Suprapubic skin (tissue), 4 donors: ENCODE measurements at regions not wholly inside any gene's neighbourhood (a gene's known extent, or its start where the extent isn't known, plus 50 kb on each side); places are given as distances from the start of the nearest gene placed in this dataset.

Experiments
- DNase-seq, 2 donors: peaks; one replicate each; pipeline ENCODE4 v3.0.0-alpha.2; 2019; ENCODE audit warnings: low spot score in 2 of 2
- H3K27ac ChIP-seq: fragments of 200-600 bp; sonication (generic); one replicate; pipeline ENCODE4 v1.5.1; 2019
- H3K27me3 ChIP-seq: fragments of 200-600 bp; sonication (generic); one replicate; pipeline ENCODE4 v1.5.1; 2019
- H3K36me3 ChIP-seq: fragments of 200-600 bp; sonication (generic); one replicate; pipeline ENCODE4 v1.5.1; 2019
- H3K4me1 ChIP-seq: fragments of 200-600 bp; sonication (generic); one replicate; pipeline ENCODE4 v1.5.1; 2019
- H3K4me3 ChIP-seq: fragments of 200-600 bp; sonication (generic); one replicate; pipeline ENCODE4 v1.5.1; 2019; ENCODE audit warnings: mild to moderate bottlenecking
- H3K9me3 ChIP-seq: fragments of 200-600 bp; sonication (generic); one replicate; pipeline ENCODE4 v1.5.1; 2019
- EP300 ChIP-seq: sonication (generic); formaldehyde crosslinking; IDR thresholded peaks from one replicate; pipeline ENCODE4 v1.6.1; 2017; ENCODE audit warnings: antibody characterized with exemption
- POLR2A ChIP-seq, 2 donors: fragments of 450-650 bp; IDR thresholded peaks; one replicate each; pipeline ENCODE4 v1.6.1; 2017; ENCODE audit warnings: antibody characterized with exemption in 2 of 2, mild to moderate bottlenecking in 2 of 2, moderate library complexity in 2 of 2
- POLR2AphosphoS5 ChIP-seq, 3 donors: sonication (generic); formaldehyde crosslinking; IDR thresholded peaks; one replicate each; pipeline ENCODE4 v1.6.1; 2017; ENCODE audit warnings: antibody characterized with exemption in 3 of 3
- WGBS: methylation state at CpG from one replicate; pipeline ENCODE4 v1.1.5; 2018; 5-methylcytosine and 5-hydroxymethylcytosine counted together
- TF ChIP-seq, protein P1 (sequence below), 2 donors: fragments of 200-600 bp in 1 of 2; fragments of 450-650 bp in 1 of 2; sonication (generic) in 1 of 2; IDR thresholded peaks; one replicate each; pipeline ENCODE4 v1.5.1; 2016 to 2019; ENCODE audit warnings: antibody characterized with exemption in 2 of 2, mild to moderate bottlenecking in 1 of 2, moderate library complexity in 1 of 2

DNA sequence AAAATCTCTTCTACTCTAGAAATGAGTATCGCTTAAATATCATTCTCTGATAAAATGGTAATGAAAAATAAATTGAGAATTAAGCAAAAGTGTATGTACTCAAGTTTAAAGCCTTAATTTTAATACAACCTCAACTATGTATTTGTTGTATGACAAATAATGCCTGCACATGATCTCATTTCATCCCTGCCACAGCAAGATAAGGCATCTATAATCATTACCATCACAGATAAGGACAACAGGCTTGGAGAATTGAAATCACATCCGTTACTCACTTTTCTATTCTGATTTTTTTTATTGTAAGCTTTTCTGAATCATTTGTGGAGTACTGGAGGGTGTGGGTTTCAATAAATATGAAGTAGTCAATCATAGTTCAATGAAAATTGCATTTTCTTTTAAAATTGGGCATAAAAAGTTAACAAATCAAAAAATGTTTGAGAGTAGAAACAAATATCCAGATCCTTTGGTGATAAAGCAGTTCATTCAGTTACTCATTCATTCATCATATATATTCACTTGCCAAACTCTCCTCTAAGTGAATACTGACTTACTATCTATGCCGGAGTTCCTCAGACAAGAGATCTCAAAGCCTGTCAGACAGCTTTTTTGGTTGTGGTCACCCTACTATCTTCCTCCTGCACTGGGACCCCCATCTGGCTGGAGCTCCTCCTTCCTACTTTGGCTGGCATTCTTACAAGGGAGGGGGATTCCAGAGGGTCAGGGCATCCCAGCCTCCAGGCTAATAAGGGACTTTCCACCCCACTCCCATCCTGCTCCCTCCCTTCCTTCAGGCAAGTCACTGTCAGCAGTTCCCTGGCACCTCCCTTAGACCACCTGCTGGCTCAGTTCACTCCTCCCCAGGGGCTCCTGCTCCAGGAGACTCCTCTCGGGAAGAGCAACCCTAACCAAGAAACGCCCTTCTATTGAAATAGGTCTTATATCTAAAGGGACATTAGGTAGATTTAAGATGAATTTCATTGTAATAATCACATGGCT lies 118.6 kb downstream of the OGFRL1 start:
- Histone ChIP-seq H3K27ac (no peak overlapping the region), H3K4me1 (peaks cover 9% of the 10 kb centered on the region)
- WGBS = 65% methylated on average over 5 of the region's 5 CpGs

DNA sequence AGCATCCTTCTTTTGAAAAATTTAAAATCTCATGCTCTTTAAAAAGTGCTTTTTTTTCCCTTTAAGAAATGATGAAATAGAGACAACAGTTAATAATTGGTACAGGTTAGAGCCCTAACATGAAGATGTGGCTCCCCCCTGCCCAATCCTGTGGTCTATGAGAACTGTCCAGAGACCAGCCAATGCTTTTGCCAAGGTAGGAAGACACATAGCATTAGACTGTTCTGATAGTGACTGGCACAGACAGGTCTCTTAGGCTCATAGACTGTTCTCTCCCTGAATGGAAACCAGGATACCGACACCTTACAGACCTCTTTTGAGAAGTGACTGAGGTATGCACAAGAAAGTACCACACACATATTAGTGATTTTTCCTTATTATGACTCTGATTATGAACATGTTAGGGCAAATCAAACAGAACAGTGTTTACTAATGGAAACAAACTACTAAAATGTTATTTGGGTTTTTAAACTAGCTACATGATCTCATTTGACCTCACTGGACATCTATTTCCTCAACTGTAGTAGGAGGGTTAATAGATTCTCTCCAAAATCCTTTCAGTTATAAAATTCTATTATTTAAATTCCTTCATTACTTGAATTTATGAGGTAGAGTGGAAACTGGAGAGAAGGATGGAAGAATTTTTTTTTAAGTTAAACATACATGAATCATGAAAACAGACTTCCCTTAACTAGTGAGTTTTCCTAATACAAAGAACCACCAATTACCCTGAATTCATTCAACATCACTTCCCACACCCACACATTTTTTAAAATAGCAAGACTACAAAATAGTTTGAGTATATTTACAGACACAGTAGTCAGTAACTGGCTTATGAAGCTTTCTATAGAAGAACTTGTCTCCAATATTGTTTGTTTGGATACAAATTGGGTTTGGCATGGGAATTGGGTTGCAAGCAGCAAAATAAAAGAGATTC lies 120.4 kb downstream of the OGFRL1 start:
- H3K4me1 ChIP-seq = peaks cover 13% of the 10 kb centered on the region
- WGBS = 84% methylated on average over 1 of the region's 1 CpG

More for the DNA sequence above, 118.6 kb downstream of the OGFRL1 start:
- Histone ChIP-seq H3K27me3 (no peaks in the 10 kb centered on the region), H3K4me3 (no peak overlapping the region), H3K9me3 (no peaks in the 10 kb centered on the region), H3K36me3 (no peaks in the 10 kb centered on the region)
- DNase-seq = no peak
- TF ChIP-seq POLR2AphosphoS5 (IDR thresholded peaks at IDR 0.05) (no peak), POLR2A (IDR thresholded peaks at IDR 0.05) (no peak), EP300 (no peak)
- TF ChIP-seq, protein P1, sequence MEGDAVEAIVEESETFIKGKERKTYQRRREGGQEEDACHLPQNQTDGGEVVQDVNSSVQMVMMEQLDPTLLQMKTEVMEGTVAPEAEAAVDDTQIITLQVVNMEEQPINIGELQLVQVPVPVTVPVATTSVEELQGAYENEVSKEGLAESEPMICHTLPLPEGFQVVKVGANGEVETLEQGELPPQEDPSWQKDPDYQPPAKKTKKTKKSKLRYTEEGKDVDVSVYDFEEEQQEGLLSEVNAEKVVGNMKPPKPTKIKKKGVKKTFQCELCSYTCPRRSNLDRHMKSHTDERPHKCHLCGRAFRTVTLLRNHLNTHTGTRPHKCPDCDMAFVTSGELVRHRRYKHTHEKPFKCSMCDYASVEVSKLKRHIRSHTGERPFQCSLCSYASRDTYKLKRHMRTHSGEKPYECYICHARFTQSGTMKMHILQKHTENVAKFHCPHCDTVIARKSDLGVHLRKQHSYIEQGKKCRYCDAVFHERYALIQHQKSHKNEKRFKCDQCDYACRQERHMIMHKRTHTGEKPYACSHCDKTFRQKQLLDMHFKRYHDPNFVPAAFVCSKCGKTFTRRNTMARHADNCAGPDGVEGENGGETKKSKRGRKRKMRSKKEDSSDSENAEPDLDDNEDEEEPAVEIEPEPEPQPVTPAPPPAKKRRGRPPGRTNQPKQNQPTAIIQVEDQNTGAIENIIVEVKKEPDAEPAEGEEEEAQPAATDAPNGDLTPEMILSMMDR (IDR thresholded peaks at IDR 0.05) = no peak

DNA sequence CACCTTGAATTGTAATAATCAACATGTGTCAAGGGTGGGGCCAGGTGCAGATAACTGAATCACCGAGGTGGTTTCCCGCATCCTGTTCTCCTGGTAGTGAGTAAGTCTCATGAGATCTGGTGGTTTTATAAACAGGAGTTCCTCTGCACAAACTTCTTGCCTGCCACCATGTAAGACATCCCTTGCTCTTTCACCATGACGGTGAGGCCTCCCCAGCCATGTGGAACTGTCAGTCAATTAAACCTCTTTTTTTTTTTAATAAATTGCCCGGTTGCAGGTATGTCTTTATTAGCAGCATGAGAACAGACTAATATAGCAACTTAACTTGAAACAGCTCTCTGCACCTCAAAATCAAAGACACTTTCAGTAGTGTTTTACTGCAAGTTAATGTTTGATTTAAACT lies 121.6 kb downstream of the OGFRL1 start:
- Histone ChIP-seq H3K27me3 (no peaks in the 10 kb centered on the region), H3K4me3 (no peak overlapping the region), H3K27ac (no peak overlapping the region), H3K4me1 (peaks cover 13% of the 10 kb centered on the region), H3K36me3 (no peaks in the 10 kb centered on the region), H3K9me3 (no peaks in the 10 kb centered on the region)
- no peak for DNase-seq
- TF ChIP-seq EP300 (no peak), POLR2A (IDR thresholded peaks at IDR 0.05) (no peak), POLR2AphosphoS5 (IDR thresholded peaks at IDR 0.05) (no peak)
- TF ChIP-seq, protein P1 (IDR thresholded peaks at IDR 0.05) = no peak
- 82% methylated on average over 4 of the region's 4 CpGs for WGBS

More for the DNA sequence above, 120.4 kb downstream of the OGFRL1 start:
- TF ChIP-seq POLR2A (IDR thresholded peaks at IDR 0.05) (no peak), EP300 (no peak), POLR2AphosphoS5 (IDR thresholded peaks at IDR 0.05) (no peak)
- TF ChIP-seq, protein P1 (IDR thresholded peaks at IDR 0.05) = no peak
- DNase-seq = no peak
- Histone ChIP-seq H3K27me3 (no peaks in the 10 kb centered on the region), H3K9me3 (no peaks in the 10 kb centered on the region), H3K36me3 (no peaks in the 10 kb centered on the region), H3K4me3 (no peak overlapping the region), H3K27ac (no peak overlapping the region)

DNA sequence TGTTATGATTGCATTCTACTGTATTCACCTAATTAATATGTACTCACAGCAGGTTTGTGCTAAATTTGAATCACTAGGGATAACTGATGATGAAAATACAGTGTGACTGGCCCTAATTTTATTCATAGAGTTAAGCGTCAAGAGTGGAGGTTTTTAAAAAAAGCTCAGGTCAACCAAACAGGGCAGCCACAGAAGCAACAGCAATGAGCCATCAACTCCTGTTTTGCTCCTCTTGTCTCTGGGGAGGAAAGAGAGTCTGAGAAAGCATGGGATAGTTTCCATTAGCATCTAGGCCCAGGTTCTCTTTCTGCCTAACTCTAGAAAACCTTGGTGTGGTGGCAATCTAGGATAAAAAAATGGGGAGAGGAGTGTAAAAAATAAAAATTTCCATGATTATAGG lies 122.1 kb downstream of the OGFRL1 start:
- H3K9me3 ChIP-seq = no peaks in the 10 kb centered on the region
- TF ChIP-seq POLR2A (IDR thresholded peaks at IDR 0.05) (no peak), POLR2AphosphoS5 (IDR thresholded peaks at IDR 0.05) (no peak), EP300 (no peak)
- TF ChIP-seq, protein P1 (IDR thresholded peaks at IDR 0.05) = no peak
- H3K27ac ChIP-seq = no peak overlapping the region
- peaks cover 13% of the 10 kb centered on the region for H3K4me1 ChIP-seq
- no peaks in the 10 kb centered on the region for H3K36me3 ChIP-seq
- 82% methylated on average over 1 of the region's 1 CpG for WGBS
- H3K27me3 ChIP-seq = no peaks in the 10 kb centered on the region
- no peak for DNase-seq
- no peak overlapping the region for H3K4me3 ChIP-seq
